GM19025 (cell line): ENCODE measurements at regions not wholly inside any gene's neighbourhood (a gene's known extent, or its start where the extent isn't known, plus 50 kb on each side); places are given as distances from the start of the nearest gene placed in this dataset.
"Not testable (repeated sequence)": the region's sequence is repeated elsewhere in the genome, so short reads cannot be mapped to it uniquely, and the experiment has no call there.

ENCODE experiments used
- ATAC-seq: cut with Tn5 transposase; IDR thresholded peaks from one replicate; pipeline ENCODE4 v1.9.1; 2021; ENCODE audit warnings: mild to moderate bottlenecking, low read depth, moderate library complexity; ENCODE audit not compliant: unreplicated experiment

- no peak for ATAC-seq
These were observed 79.6 kb downstream of the RSPH3 start for GRCh38 chr6:158920311-158920905.

DNA sequence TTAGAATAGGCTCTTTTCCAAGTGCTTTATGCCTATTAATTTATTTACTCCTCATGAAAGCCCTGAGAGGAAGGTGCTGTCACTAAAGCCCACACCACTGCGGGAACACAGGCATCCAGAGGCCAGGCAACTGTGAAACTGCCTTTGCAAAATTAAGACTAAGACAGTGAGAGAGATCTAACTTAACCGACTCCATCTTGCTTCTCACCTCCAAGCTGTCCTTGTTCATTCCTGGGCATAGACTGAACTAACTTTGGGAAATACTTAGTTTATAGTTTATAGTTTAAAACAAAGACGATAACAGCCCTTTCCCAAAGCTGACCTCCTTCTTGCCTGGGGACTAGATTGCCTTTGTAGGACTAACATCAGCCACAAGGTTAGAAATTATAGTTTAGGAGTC lies 80.1 kb downstream of the RSPH3 start:
- ATAC-seq = no peak

- ATAC-seq = no peak
These were observed 83.4 kb downstream of the RSPH3 start for GRCh38 chr6:158916617-158917016.

DNA sequence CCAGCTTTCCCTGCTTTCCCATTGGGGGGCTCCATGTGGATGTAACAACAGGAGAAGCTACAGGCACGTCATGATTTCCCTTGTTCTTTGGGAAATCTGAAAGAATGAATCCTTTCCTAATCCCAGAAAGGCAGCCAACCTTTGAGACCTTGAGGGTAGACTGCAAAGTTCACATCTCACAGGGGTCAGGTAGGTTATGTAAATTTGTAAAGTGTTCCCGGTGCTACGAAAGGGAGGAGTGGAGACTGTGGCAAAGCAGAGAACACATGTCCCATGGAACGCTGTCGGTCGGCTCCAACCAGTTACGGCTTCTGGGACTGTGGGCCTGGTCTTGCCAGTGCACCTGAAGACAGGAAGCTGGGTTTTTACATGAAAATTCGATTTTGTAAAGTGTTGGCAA lies 85.1 kb downstream of the RSPH3 start:
- ATAC-seq = no peak

DNA sequence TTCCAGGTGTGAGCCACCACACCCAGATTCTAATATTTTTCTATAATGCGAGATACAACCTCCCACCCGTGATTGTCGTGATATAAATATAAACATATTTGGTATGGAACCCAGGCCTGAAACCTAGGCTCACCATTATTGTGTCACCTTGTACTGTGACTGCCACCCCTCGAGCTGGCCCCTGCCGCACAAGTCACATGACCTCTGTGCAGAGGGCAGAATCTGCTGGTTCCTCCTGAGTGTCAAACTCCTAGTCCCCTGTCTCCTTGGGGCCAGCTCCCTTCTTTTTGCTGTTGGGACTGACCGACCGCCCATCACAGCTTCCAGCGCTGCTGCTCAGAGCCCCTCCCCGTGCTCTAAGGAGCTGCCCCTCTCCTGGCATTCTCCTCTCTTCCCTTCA lies 86.4 kb downstream of the RSPH3 start:
- ATAC-seq = no peak

- no peak for ATAC-seq
These were observed 87.3 kb downstream of the RSPH3 start for GRCh38 chr6:158912655-158913054.

- ATAC-seq = no peak
These were observed 88.1 kb downstream of the RSPH3 start for GRCh38 chr6:158911746-158912480.

GRCh38 chr6:158910484-158911440 lies 89.2 kb downstream of the RSPH3 start:
- no peak for ATAC-seq

GRCh38 chr6:158909938-158910337 lies 90.1 kb downstream of the RSPH3 start:
- ATAC-seq = no peak

- ATAC-seq = no peak
These were observed 89.4 kb upstream of the EZR start for GRCh38 chr6:158908606-158909005.

DNA sequence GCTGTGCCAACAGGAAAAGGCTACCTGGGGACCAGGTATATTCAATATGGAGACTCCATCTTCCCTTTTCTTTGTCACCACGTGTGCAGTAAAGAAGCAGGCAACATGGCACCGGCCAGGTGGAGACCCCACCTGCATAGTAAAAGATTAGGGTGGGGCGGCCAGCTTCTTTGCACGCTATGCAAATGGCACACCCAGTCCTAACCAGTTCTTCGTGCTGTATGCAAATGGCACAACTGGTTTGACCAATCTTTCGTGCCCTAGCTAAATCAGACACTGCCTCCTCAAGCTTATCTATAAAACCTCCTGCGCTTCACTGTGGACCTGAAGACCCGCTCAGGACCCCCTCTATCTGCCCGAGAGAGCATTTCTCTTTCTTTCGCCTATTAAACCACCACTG lies 88.8 kb upstream of the EZR start:
- ATAC-seq = no peak

DNA sequence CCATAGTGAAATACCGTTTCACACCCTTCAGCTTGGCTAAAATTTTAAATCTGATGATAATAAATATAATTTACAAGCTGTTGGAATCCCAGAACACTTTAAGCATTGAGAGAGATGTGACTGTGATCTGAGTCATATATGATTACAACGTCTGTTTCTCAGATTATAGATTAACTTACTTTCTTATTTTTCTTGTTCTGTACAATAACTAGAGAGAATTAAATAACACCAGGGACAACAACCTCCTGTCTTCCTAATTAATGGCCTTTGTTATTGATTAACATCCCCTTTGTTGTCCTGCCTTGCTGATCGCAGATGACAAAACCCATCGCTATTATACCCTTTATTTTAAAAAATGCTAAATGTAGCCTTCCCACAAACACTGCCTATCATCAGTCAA lies 87.8 kb upstream of the EZR start:
- ATAC-seq = no peak

- no peak for ATAC-seq
These were observed 86.1 kb upstream of the EZR start for GRCh38 chr6:158905277-158905676.

DNA sequence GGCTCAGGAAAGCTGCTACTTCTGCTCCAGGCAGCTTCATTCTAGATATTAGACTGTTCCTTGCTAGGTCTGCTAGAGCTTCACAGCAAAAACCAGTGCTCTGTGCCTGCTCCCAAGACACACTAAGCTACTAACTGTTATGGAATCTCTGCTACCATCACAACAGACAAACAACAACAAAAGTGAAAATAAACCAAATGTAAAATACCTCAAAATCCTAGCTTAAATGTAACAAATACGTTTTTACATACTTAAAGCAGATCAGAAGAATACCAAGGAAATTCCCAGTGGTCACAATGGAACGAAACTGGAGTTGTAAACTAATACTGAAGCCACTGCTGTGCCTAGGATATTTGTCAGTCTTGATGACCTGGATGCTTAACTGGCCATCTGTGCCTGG lies 84.6 kb upstream of the EZR start:
- ATAC-seq = no peak

DNA sequence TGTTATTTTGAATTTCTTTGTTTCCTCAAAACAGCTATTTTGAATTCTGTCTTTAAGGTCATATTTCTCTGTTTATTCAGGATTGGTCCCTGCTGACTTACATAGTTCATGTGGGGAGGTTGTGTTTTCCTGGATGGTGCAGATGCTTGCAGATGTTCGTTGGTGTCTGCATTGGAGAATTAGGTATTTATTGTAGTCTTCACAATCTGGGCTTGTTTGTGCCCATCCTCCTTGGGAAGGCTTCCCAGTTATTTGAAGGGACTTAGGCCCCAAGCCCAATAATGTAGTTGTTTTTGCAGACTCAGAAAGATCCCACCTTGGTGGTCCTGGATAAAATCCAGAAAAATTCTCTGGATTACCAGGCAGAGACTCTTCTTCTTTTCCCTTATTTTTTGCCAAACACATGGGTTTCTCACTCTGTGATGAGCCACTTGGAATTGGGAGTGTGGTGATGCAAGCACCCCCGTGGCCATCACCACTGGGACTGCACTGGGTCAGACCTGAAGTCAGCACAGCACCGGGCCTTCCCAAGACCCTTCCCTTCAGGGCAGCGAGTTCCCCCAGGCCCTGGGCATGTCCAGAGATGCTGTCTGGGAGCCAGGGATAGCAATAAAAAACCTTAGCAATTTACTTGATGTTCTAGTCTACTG lies 81.6 kb upstream of the EZR start:
- no peak for ATAC-seq

GRCh38 chr6:158897236-158897635 lies 78.1 kb upstream of the EZR start:
- no peak for ATAC-seq

DNA sequence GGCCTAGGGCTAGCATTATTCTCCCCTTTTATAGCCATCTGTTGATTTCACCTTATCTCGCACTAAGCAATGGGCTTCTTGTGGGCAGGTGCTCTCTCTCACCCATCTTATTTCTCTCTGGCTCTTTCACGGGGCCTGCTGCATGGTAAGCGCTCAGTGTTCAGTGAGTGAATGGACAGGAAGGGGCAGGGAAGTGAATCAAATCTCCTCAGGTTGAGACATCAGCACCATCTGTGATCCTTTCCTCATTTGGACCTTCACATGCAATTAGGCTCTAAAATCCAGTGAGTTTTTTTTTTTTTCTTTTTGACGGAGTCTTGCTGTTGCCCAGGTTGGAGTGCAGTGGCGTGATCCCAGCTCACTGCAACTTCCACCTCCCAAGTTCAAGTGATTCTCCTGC lies 76.5 kb upstream of the EZR start:
- ATAC-seq = no peak

GRCh38 chr6:158894193-158894592 lies 75.0 kb upstream of the EZR start:
- ATAC-seq = no peak

GRCh38 chr6:158892266-158892665 lies 73.1 kb upstream of the EZR start:
- ATAC-seq = no peak

- ATAC-seq = not testable (repeated sequence)
These were observed 72.4 kb upstream of the EZR start for GRCh38 chr6:158891560-158891959.

- not testable (repeated sequence) for ATAC-seq
These were observed 69.0 kb upstream of the EZR start for GRCh38 chr6:158888171-158888570.
